ENCODE measurements at regions not wholly inside any gene's neighbourhood (a gene's known extent, or its start where the extent isn't known, plus 50 kb on each side); places are given as distances from the start of the nearest gene placed in this dataset.

GRCh38 chr17:70314096-70314495, 144.8 kb downstream of the KCNJ2 start:
- ATAC-seq: no peak
- no peak overlapping the region for H2AFZ ChIP-seq (ENCODE audit: low read length)
- no peaks in the 10 kb centered on the region for H3K79me2 ChIP-seq (ENCODE audit: low read length)
- no peak overlapping the region for H3K4me2 ChIP-seq (ENCODE audit: low read length)
- H3K9me2 ChIP-seq (replicated peaks; ENCODE audit: low read length): no peaks in the 10 kb centered on the region
- H3K27me3 ChIP-seq (ENCODE audit: low read length): peaks cover 12% of the 10 kb centered on the region
- H4K20me1 ChIP-seq (ENCODE audit: low read length): no peaks in the 10 kb centered on the region
- ChIA-PET POLR2A (ENCODE audit: unreplicated experiment) (no interaction called here), CTCF (no interaction called here)
- no peaks in the 10 kb centered on the region for H3F3A ChIP-seq (ENCODE audit: low read length, unreplicated experiment)
- H3K27ac ChIP-seq (ENCODE audit: low read length): no peak overlapping the region
- no TSS peak for BruUV-seq (replicated peaks)
- no peak overlapping the region for H3K4me3 ChIP-seq (ENCODE audit: low read length)
- intact Hi-C loops (cut with micrococcal nuclease): no loop called here
- H3K9ac ChIP-seq (ENCODE audit: low read length): no peak overlapping the region
- TF ChIP-seq CTCF (conservative IDR thresholded peaks at IDR 0.05; ENCODE audit: low read depth, low read length): no peak
- TF ChIP-seq EZH2phosphoT487 (IDR thresholded peaks at IDR 0.05; ENCODE audit: borderline replicate concordance, low read length): no peak
- TF ChIP-seq EZH2 (IDR thresholded peaks at IDR 0.05; ENCODE audit: low read length, unreplicated experiment): no peak
- no peaks in the 10 kb centered on the region for H3K9me3 ChIP-seq (ENCODE audit: low read length)
- no peak for DNase-seq
- no peaks in the 10 kb centered on the region for H3K36me3 ChIP-seq (ENCODE audit: low read depth, low read length)
- H3K4me1 ChIP-seq (ENCODE audit: insufficient read depth, low read length): no peaks in the 10 kb centered on the region

- no peaks in the 10 kb centered on the region for H3K9me2 ChIP-seq (replicated peaks; ENCODE audit: low read length)
- no peaks in the 10 kb centered on the region for H3K36me3 ChIP-seq (ENCODE audit: low read depth, low read length)
- H3K9ac ChIP-seq (ENCODE audit: low read length): no peak overlapping the region
- no peaks in the 10 kb centered on the region for H3K4me1 ChIP-seq (ENCODE audit: insufficient read depth, low read length)
- DNase-seq: no peak
- BruUV-seq (replicated peaks): no TSS peak
- no peaks in the 10 kb centered on the region for H4K20me1 ChIP-seq (ENCODE audit: low read length)
- H3K27ac ChIP-seq (ENCODE audit: low read length): no peak overlapping the region
- H3K9me3 ChIP-seq (ENCODE audit: low read length): no peaks in the 10 kb centered on the region
- ChIA-PET CTCF (no interaction called here), POLR2A (ENCODE audit: unreplicated experiment) (interaction anchor here (0.7 kb wide), 1 partner anchor 67 kb away, joined by 3 read pairs; no protein-coding TSS in a partner anchor)
- no peak for ATAC-seq
- H3K4me2 ChIP-seq (ENCODE audit: low read length): no peak overlapping the region
- intact Hi-C loops (cut with micrococcal nuclease): no loop called here
- H3K27me3 ChIP-seq (ENCODE audit: low read length): peaks cover 12% of the 10 kb centered on the region
- H3F3A ChIP-seq (ENCODE audit: low read length, unreplicated experiment): no peaks in the 10 kb centered on the region
- no peak overlapping the region for H2AFZ ChIP-seq (ENCODE audit: low read length)
- TF ChIP-seq EZH2 (IDR thresholded peaks at IDR 0.05; ENCODE audit: low read length, unreplicated experiment): no peak
- TF ChIP-seq EZH2phosphoT487 (IDR thresholded peaks at IDR 0.05; ENCODE audit: borderline replicate concordance, low read length): no peak
- no peak for TF ChIP-seq CTCF (conservative IDR thresholded peaks at IDR 0.05; ENCODE audit: low read depth, low read length)
- H3K79me2 ChIP-seq (ENCODE audit: low read length): no peaks in the 10 kb centered on the region
- no peak overlapping the region for H3K4me3 ChIP-seq (ENCODE audit: low read length)
Measured at GRCh38 chr17:70314506-70314905, 145.2 kb downstream of the KCNJ2 start.

GRCh38 chr17:70317421-70317820, 148.1 kb downstream of the KCNJ2 start:
- Histone ChIP-seq H3K36me3 (ENCODE audit: low read depth, low read length) (no peaks in the 10 kb centered on the region), H3K4me2 (ENCODE audit: low read length) (no peak overlapping the region), H3K27me3 (ENCODE audit: low read length) (no peaks in the 10 kb centered on the region), H3K9me2 (replicated peaks; ENCODE audit: low read length) (no peaks in the 10 kb centered on the region), H3K4me1 (ENCODE audit: insufficient read depth, low read length) (no peaks in the 10 kb centered on the region), H2AFZ (ENCODE audit: low read length) (no peak overlapping the region), H3K9me3 (ENCODE audit: low read length) (no peaks in the 10 kb centered on the region), H4K20me1 (ENCODE audit: low read length) (no peaks in the 10 kb centered on the region), H3K79me2 (ENCODE audit: low read length) (no peaks in the 10 kb centered on the region), H3K9ac (ENCODE audit: low read length) (no peak overlapping the region), H3K27ac (ENCODE audit: low read length) (no peak overlapping the region), H3K4me3 (ENCODE audit: low read length) (no peak overlapping the region), H3F3A (ENCODE audit: low read length, unreplicated experiment) (no peaks in the 10 kb centered on the region)
- TF ChIP-seq EZH2 (IDR thresholded peaks at IDR 0.05; ENCODE audit: low read length, unreplicated experiment) (no peak), CTCF (conservative IDR thresholded peaks at IDR 0.05; ENCODE audit: low read depth, low read length) (no peak), EZH2phosphoT487 (IDR thresholded peaks at IDR 0.05; ENCODE audit: borderline replicate concordance, low read length) (no peak)
- DNase-seq: no peak
- CTCF ChIA-PET: no interaction called here
- intact Hi-C loops (cut with micrococcal nuclease): no loop called here
- no peak for ATAC-seq
- POLR2A ChIA-PET (ENCODE audit: unreplicated experiment): no interaction called here
- no TSS peak for BruUV-seq (replicated peaks)
